Stimulated activated CD4-positive, alpha-beta T cell treated with anti-CD3 and anti-CD28 coated beads, Interleukin-12 subunit alpha, Interleukin-12 subunit beta, amount 100 ng/mL, for 24 hours (primary cell): ENCODE measurements at regions not wholly inside any gene's neighbourhood (a gene's known extent, or its start where the extent isn't known, plus 50 kb on each side); places are given as distances from the start of the nearest gene placed in this dataset.

Experiments used
- DNase-seq, 2 experiments: peaks; one replicate each; pipeline ENCODE4 v3.0.0-alpha.2; 2020; ENCODE audit warnings: low read depth in 2 of 2

- DNase-seq, result no peak
These were observed 2180.1 kb downstream of the TP53TG3F start for GRCh38 chr16:35639233-35640205.

GRCh38 chr16:35642322-35642835 lies 2183.0 kb downstream of the TP53TG3F start:
- no peak for DNase-seq

DNA sequence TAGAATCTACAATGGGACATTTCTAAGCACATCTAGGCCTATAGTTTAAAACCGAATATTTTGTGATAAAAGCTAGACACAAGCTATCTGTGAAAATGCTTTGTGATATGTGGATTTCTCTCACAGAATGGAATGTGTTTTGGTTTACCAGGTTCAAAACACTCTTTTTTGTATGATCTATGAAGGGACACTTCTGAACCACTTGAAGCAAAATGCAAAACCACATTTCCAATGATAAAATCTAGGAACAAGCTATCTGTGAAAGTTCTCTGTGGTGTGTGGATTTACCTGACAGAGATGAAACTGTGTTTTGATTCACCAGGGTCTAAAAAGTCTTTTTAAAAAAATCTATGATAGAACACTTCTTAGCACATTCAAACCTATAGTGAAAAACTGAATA lies 2192.4 kb downstream of the TP53TG3F start:
- DNase-seq, result no peak

DNA sequence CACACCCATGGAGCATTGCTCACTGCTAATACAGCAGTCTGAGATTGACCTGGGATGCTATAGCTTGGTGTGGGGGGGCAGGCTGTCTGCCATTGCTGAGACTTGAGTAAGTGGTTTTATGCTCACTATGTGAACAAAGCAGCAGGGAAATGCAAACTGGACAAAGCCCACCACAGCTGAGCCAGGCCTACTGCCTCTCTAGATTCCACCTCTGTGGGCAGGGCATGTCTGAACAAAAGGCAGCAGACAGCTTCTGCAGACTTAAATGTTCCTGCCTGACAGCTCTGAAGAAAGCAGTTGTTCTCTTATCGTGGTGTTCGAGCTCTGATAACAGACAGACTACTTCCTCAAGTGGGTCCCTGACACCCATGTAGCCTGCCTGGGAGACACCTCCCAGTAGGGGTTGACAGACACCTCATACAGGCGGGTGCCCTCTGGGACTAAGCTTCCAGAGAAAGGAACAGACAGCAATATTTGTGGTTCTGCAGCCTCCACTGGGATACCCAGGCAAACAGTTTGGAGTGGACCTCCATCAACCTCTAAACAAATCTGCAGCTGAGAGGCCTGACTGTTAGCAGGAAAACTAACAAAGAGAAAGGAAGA lies 2204.8 kb downstream of the TP53TG3F start:
- no peak for DNase-seq

- no peak for DNase-seq
These were observed 2225.7 kb downstream of the TP53TG3F start for GRCh38 chr16:35685085-35685484.

DNA sequence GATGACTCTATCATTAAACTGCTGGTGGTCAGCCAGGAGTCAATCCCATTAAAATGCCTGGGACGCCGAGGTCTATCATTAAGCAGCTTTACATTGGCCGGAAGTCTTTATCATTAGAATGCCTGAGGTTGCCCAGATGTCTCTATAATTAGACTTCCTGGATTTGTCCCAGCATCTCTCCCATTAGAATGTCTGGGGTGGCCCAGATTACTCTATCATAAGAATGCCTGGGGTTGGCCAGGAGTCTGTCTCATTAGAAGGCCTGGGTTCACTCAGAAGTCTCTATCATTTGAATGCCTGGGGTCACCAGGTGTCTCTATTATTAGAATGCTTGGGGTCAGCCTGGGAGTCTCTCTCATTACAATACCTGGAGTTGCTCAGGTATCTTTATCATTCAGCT lies 2227.2 kb downstream of the TP53TG3F start:
- no peak for DNase-seq

DNA sequence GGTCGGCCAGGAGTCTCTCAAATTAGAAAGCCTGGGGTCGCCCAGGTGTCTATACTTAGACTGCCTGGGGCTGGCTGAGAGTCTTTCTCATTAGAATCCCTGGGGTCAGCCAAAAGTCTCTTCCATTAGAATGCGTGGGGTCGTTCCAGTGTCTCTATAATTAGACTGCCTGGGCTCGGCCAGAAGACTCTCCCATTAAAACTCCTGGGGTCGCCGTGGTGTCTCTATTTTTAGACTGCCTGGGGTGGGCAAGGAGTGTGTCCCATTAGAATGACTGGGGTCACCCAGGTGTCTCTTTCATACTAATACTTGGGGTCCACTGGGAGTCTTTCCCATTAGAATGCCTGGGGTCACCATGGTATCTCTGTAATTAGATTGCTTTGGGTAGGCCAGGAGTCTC lies 2227.7 kb downstream of the TP53TG3F start:
- no peak for DNase-seq

GRCh38 chr16:35687781-35688180 lies 2228.4 kb downstream of the TP53TG3F start:
- DNase-seq, result no peak

- no peak for DNase-seq
These were observed 2230.4 kb downstream of the TP53TG3F start for GRCh38 chr16:35689764-35690163.

DNA sequence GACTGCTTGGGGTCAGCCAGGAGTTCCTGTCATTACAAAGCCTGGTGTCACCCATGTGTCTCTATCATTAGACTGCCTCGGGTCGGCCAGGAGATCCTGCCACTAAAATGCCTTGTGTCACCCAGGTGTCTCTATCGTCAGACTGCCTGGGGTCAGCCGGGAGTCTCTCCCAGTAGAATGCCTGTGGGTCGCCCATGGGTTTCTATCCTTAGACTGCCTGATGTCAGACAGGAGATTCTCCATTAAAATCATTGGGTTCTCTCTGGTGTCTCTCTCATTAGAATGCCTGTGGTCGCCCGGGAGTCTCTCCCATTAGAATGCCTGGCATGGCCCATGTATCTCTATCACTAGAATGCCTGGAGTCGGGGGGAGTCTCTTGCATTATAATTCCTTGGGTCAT lies 2231.0 kb downstream of the TP53TG3F start:
- no peak for DNase-seq

DNA sequence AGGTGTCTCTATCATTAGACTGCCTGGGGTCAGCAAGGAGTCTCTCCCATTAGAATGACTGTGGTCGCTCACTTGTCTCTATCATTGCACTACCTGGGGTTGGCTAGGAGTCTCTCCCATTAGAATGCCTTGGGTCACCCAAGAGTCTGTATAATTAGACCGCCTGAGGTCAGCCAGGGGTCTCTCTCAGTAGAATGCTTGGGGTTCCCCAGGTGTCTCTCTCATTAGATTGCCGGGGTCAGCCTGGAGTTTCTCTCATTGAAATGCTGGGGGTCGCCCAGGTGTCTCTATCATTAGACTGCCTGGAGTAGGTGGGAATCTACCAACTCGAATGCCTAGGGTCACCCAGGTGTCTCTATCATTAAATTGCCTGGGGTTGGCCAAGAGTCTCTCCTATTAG lies 2231.6 kb downstream of the TP53TG3F start:
- no peak for DNase-seq

DNA sequence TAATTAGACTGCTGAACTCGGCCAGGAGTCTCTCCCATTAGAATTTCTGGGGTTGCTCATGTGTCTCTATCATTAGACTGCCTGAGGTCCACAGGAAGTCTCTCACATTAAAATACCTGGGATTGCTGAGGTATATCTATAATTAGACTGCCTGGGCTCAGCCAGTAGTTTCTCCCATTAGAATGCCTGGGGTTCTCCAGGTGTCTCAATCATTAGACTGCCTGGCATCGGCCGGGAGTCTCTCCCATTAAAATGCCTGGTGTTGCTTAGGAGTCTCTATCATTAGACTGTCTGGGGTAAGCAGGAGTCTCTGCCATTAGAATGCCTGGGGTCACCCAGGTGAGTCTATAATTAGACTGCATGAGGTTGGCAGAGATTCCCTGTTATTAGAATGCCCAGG lies 2233.4 kb downstream of the TP53TG3F start:
- no peak for DNase-seq

DNA sequence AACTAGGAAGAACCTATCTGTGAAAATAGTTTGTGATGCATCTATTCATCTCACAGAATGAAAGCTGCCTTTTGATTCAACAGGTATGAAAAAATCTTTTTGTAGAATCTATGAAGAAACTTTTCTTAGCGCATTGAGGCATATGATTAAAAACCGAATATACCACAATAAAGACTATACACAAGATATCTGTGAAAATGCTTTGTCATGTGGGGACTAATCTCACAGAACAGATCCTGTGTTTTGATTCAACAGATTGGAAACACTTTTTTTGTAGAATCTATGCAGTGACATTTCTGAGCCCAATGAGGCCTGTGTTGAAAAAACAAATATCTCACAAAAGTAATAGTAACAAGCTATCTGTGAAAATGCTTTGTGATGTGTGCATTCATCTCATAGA lies 2247.5 kb downstream of the TP53TG3F start:
- DNase-seq, result no peak

DNA sequence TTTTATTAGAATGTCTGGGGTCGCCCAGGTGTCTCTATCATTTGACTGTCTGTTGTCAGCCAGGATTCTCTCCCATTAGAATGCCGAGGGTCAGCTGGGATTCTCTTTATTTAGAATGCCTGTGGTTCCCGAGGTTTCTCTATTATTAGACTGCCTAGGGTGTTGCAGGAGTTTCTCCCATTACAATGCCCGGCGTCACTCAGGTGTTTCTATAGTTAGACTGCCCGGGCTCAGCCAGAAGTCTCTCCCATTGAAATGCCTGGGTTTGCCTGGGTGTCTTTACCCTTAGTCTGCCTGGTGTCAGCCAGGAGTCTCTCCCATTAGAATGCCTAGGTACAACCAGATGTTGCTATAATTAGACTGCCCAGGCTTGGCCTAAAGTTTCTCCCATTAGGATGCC lies 2252.0 kb downstream of the TP53TG3F start:
- DNase-seq, result no peak

GRCh38 chr16:35711958-35712357 lies 2252.5 kb downstream of the TP53TG3F start:
- DNase-seq, result no peak

GRCh38 chr16:35713762-35714650 lies 2254.6 kb downstream of the TP53TG3F start:
- no peak for DNase-seq

GRCh38 chr16:35714665-35715064 lies 2255.3 kb downstream of the TP53TG3F start:
- no peak for DNase-seq

- DNase-seq, result no peak
These were observed 2265.1 kb downstream of the TP53TG3F start for GRCh38 chr16:35724551-35724950.

DNA sequence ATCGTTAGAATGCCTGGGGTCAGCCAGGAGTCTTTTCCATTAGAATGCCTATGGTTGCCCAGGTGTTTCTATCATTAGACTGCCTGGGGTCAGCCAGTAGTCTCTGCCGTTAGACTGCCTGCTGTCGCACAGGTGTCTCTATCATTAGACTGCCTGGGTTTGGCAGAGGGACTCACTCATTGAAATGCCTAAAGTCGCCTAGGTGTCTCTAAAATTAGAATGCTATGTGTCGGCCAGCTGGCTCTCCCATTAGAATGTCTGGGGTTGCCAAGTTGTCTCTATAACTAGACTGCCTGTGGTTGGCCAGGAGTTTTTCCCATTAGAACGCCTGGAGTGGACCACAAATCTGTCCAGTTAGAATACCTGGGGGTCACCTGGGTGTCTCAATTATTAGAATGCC lies 2266.5 kb downstream of the TP53TG3F start:
- DNase-seq, result no peak

DNA sequence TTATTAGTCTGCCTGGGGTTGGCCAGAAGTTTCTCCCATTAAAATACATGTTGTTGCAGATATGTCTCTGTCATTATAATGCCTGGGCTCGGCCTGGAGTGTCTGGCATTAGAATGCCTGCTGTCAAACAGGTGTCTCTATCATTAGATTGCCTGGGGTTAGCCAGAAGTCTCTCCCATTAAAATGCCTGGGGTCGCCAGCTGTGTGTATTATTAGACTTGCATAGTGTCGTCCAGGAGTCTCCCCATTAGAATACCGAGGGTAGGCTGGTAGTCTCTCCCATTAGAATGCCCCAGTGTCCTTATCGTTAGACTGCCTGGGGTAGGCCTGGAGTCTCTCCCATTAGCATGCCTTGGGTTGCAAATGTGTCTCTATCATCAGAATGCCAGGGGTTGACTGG lies 2270.8 kb downstream of the TP53TG3F start:
- DNase-seq, result no peak

- DNase-seq, result no peak
These were observed 2272.1 kb downstream of the TP53TG3F start for GRCh38 chr16:35731341-35732040.
